ENCODE measurements at regions not wholly inside any gene's neighbourhood (a gene's known extent, or its start where the extent isn't known, plus 50 kb on each side); places are given as distances from the start of the nearest gene placed in this dataset.
"Not testable (repeated sequence)": the region's sequence is repeated elsewhere in the genome, so short reads cannot be mapped to it uniquely, and the experiment has no call there.

DNA sequence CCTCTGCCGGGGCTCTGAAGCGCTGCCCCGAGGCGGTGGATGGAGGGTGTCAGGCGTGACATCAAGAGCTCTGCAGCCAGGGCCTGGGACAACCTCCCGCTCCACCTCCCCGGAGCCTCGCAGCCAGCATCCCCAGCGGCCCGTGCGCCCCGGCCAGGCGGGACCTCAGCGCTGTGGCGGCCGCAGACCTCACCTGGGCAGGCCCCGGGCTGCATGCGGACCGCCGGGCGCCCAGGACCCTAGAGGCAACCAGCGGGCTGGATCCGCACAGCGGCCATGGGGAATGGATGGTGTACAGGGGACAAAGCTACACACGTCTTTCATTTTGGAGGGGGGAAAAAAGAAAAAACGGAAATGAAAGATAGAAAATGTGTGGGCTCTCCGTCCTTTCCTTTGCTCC, 987.5 kb downstream of the TUBA3C start:
- not testable (repeated sequence) for BruUV-seq (replicated peaks); H2AFZ ChIP-seq (ENCODE audit: low read length); H3K36me3 ChIP-seq (ENCODE audit: insufficient read depth, low read length)

More for the DNA sequence above, 987.5 kb downstream of the TUBA3C start:
- CTCF ChIA-PET (ENCODE audit: unreplicated experiment); H3K4me2 ChIP-seq (ENCODE audit: low read length); H4K20me1 ChIP-seq (ENCODE audit: insufficient read depth, low read length); intact Hi-C loops (cut with micrococcal nuclease; ENCODE audit: unreplicated experiment); H3K9me3 ChIP-seq (ENCODE audit: low read length); H3K4me3 ChIP-seq (ENCODE audit: low read depth, low read length, poor library complexity, severe bottlenecking); H3K4me1 ChIP-seq (ENCODE audit: insufficient read depth, low read length, poor library complexity, severe bottlenecking); H3K79me2 ChIP-seq (ENCODE audit: insufficient read depth, low read depth, low read length); DNase-seq (ENCODE audit: low spot score); POLR2A ChIA-PET; H3K27ac ChIP-seq (ENCODE audit: low read depth, low read length, poor library complexity, severe bottlenecking); H3K9me2 ChIP-seq (ENCODE audit: insufficient read depth, low read length): not testable (repeated sequence)
